HepG2 (cell line): ENCODE measurements at regions not wholly inside any gene's neighbourhood (a gene's known extent, or its start where the extent isn't known, plus 50 kb on each side); places are given as distances from the start of the nearest gene placed in this dataset.

Experiments used
- THAP8 ChIP-seq: sonication (generic); formaldehyde crosslinking; IDR thresholded peaks from 2 replicates; pipeline ENCODE4 v1.5.1; 2020; ENCODE audit warnings: missing genetic modification reagents, mild to moderate bottlenecking, borderline replicate concordance
- ZFP37 ChIP-seq: sonication (generic); formaldehyde crosslinking; IDR thresholded peaks from 2 replicates; pipeline ENCODE4 v1.4.0; 2020; ENCODE audit warnings: missing genetic modification reagents, borderline replicate concordance

GRCh38 chr2:210965472-210965871 lies 409.1 kb downstream of the CPS1 start:
- TF ChIP-seq THAP8 (CRISPR knock-in tag) (no peak), ZFP37 (CRISPR knock-in tag) (no peak)
